Endothelial cell of umbilical vein (primary cell): ENCODE measurements at regions not wholly inside any gene's neighbourhood (a gene's known extent, or its start where the extent isn't known, plus 50 kb on each side); places are given as distances from the start of the nearest gene placed in this dataset.

Experiments
- BruUV-seq: library from RNA; stranded (reverse); fragments of 400-500 nt; replicated peaks from 2 replicates; lab custom pipeline; 2021; lab: Mats Ljungman, UMichigan
- CTCF ChIA-PET: fragments of 300-600, 350-600 bp; sonication (Branson Sonifier 250); formaldehyde crosslinking; loops from one replicate; lab custom pipeline; 2021; ENCODE audit warnings: antibody characterized with exemption, inconsistent platforms; lab: Charles Lee
- POLR2A ChIA-PET: fragments of 300-600, 350-600 bp; sonication (Branson Sonifier 250); formaldehyde crosslinking; loops from one replicate; lab custom pipeline; 2021; ENCODE audit warnings: antibody characterized with exemption, inconsistent platforms; lab: Charles Lee
- DNase-seq: peaks from one replicate; pipeline ENCODE4 v3.0.0-alpha.2; 2011; ENCODE audit warnings: low read depth, low spot score
- FAIRE-seq: peaks from 2 replicates; lab custom pipeline; 2011; peaks lifted over from hg19 to GRCh38; lab: Jason Lieb, UNC
- H2AFZ ChIP-seq: 2 replicates; pipeline ENCODE4 v1.6.0; 2012; ENCODE audit warnings: low read depth, low read length, control low read depth, inconsistent platforms
- H3K27ac ChIP-seq: 2 replicates; pipeline ENCODE4 v1.5.1; 2011; ENCODE audit warnings: low read depth, mild to moderate bottlenecking, control low read depth, low read length, moderate library complexity; ENCODE audit not compliant: insufficient read depth
- H3K27me3 ChIP-seq, 2 experiments: 2 replicates each; pipeline versions ENCODE4 v1.6.0 to v1.6.1; 2011; ENCODE audit warnings: low read length in 2 of 2, mixed read lengths in 1 of 2; ENCODE audit not compliant: control insufficient read depth in 2 of 2, insufficient read depth in 2 of 2
- H3K36me3 ChIP-seq, 2 experiments: 2 replicates in 1 of 2; 3 replicates in 1 of 2; pipeline ENCODE4 v1.5.1; 2011; ENCODE audit warnings: low read length in 2 of 2, mild to moderate bottlenecking in 1 of 2, moderate library complexity in 1 of 2; ENCODE audit not compliant: control insufficient read depth in 2 of 2, insufficient read depth in 2 of 2; ENCODE audit errors: extremely low read depth in 1 of 2
- H3K4me1 ChIP-seq: 3 replicates; pipeline ENCODE4 v1.5.1; 2011; ENCODE audit warnings: mild to moderate bottlenecking, low read length; ENCODE audit not compliant: control insufficient read depth, insufficient read depth; ENCODE audit errors: extremely low read depth
- H3K4me2 ChIP-seq: 2 replicates; pipeline ENCODE4 v1.6.1; 2011; ENCODE audit warnings: low read length, control low read depth, mixed read lengths; ENCODE audit not compliant: insufficient read depth
- H3K4me3 ChIP-seq, 3 experiments: fragments of 200-600 bp in 1 of 3; sonication (generic), shearing (Covaris generic) in 1 of 3; replicated peaks in 1 of 3; 2 replicates each; pipeline ENCODE4 v1.5.1; 2011 to 2016; ENCODE audit warnings: control low read depth in 3 of 3, low read length in 3 of 3, mild to moderate bottlenecking in 2 of 3, inconsistent platforms in 1 of 3, low read depth in 1 of 3, moderate library complexity in 1 of 3; ENCODE audit not compliant: insufficient read depth in 1 of 3
- H3K79me2 ChIP-seq: 2 replicates; pipeline ENCODE4 v1.6.0; 2012; ENCODE audit warnings: low read length, inconsistent platforms; ENCODE audit not compliant: control insufficient read depth, insufficient read depth
- H3K9ac ChIP-seq: replicated peaks from 2 replicates; pipeline ENCODE3; 2011; ENCODE audit warnings: low read length, control low read depth; ENCODE audit not compliant: insufficient read depth; ENCODE audit errors: extremely low read depth
- H3K9me1 ChIP-seq: replicated peaks from 3 replicates; pipeline ENCODE4 v1.6.0; 2011; ENCODE audit warnings: mild to moderate bottlenecking, low read length; ENCODE audit not compliant: control insufficient read depth, insufficient read depth; ENCODE audit errors: extremely low read depth
- H3K9me3 ChIP-seq: replicated peaks from 2 replicates; pipeline ENCODE4 v1.5.1; 2012; ENCODE audit warnings: low read length, inconsistent platforms; ENCODE audit not compliant: control insufficient read depth, insufficient read depth
- H4K20me1 ChIP-seq: replicated peaks from 2 replicates; pipeline ENCODE3; 2011; ENCODE audit warnings: mild to moderate bottlenecking, low read length; ENCODE audit not compliant: control insufficient read depth, insufficient read depth; ENCODE audit errors: extremely low read depth
- EZH2 ChIP-seq: IDR thresholded peaks from 2 replicates; pipeline ENCODE4 v1.6.1; 2012; ENCODE audit warnings: borderline replicate concordance, low read depth, mild to moderate bottlenecking, moderate library complexity, low read length, inconsistent platforms; ENCODE audit not compliant: severe bottlenecking
- FOS ChIP-seq: IDR thresholded peaks from 2 replicates; pipeline ENCODE4 v1.6.1; 2011; ENCODE audit warnings: mild to moderate bottlenecking, low read length, moderate library complexity, borderline replicate concordance; ENCODE audit not compliant: insufficient read depth
- GATA2 ChIP-seq: IDR thresholded peaks from 2 replicates; pipeline ENCODE4 v1.7.0; 2011; ENCODE audit warnings: low read depth, mild to moderate bottlenecking, moderate library complexity, mixed read lengths, low read length; ENCODE audit not compliant: insufficient read length, insufficient read depth
- JUN ChIP-seq: IDR thresholded peaks from 2 replicates; pipeline ENCODE4 v1.6.1; 2011; ENCODE audit warnings: borderline replicate concordance, low read depth; ENCODE audit not compliant: insufficient read length, insufficient read depth
- MYC ChIP-seq: IDR thresholded peaks from one replicate; pipeline ENCODE4 v1.6.1; 2011; ENCODE audit warnings: mild to moderate bottlenecking, low read depth, low read length
- POLR2AphosphoS5 ChIP-seq: IDR thresholded peaks from 2 replicates; pipeline ENCODE4 v1.6.1; 2012; ENCODE audit warnings: low read depth, mild to moderate bottlenecking, control low read depth, low read length, moderate library complexity; ENCODE audit not compliant: insufficient read depth
- dilution Hi-C: fragments of 300-500 bp; cut with MboI; formaldehyde crosslinking; loops from one replicate; pipeline ENCODE4 v1.15.0; 2019; ENCODE audit warnings: low sequenced_read_pairs; ENCODE audit not compliant: extremely low pct_ligation_motif_present
- intact Hi-C: fragments of 100-400 bp; cut with micrococcal nuclease; formaldehyde crosslinking; loops from one replicate; pipeline ENCODE4 v1.10.0; 2022
- TF ChIP-seq, protein P1 (sequence below): IDR thresholded peaks from 2 replicates; pipeline ENCODE4 v1.6.1; 2011; ENCODE audit not compliant: insufficient read depth, insufficient read length
- TF ChIP-seq, protein P2 (sequence below), 2 donors: IDR thresholded peaks; 1 replicate in 1 of 2; 2 replicates in 1 of 2; pipeline ENCODE4 v1.5.1; 2011; ENCODE audit warnings: low read length in 2 of 2, mild to moderate bottlenecking in 2 of 2, moderate library complexity in 2 of 2, control low read depth in 1 of 2, inconsistent platforms in 1 of 2, low read depth in 1 of 2; ENCODE audit not compliant: insufficient read depth in 1 of 2; ENCODE audit errors: extremely low read depth in 1 of 2

DNA sequence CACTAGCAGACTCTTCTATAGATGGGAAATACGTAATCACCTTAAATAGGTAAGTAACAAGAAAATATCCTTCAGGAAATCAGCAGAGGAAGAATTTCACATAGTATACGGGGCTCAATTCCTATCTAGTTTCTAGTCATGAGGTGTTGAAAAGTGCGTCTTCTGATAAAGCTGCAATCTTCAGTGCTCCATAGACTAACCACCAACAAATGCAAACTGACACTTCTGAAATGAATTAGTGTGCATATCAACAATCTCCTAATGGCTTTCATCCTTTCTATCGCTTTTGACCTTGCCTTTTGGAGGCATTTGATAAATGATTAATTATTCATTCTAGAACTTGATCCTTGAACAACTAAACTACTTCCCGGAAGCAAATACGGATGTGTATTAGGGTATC is 2306.6 kb upstream of the AGA start:
- Histone ChIP-seq H3K36me3 (no peaks in the 10 kb centered on the region), H3K4me1 (no peaks in the 10 kb centered on the region), H3K27ac (no peak overlapping the region), H3K79me2 (no peaks in the 10 kb centered on the region), H3K9ac (no peak overlapping the region), H2AFZ (no peak overlapping the region), H3K9me1 (no peaks in the 10 kb centered on the region), H3K9me3 (peaks cover 2% of the 10 kb centered on the region), H3K27me3 (no peaks in the 10 kb centered on the region), H3K4me3 (no peak overlapping the region), H4K20me1 (no peaks in the 10 kb centered on the region), H3K4me2 (no peak overlapping the region)
- ChIA-PET CTCF (no interaction called here), POLR2A (no interaction called here)
- FAIRE-seq (no peak), DNase-seq (no peak)
- intact Hi-C loops: no loop called here
- TF ChIP-seq MYC: no peak
- TF ChIP-seq, protein P1, sequence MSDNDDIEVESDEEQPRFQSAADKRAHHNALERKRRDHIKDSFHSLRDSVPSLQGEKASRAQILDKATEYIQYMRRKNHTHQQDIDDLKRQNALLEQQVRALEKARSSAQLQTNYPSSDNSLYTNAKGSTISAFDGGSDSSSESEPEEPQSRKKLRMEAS: no peak
- no peak for TF ChIP-seq POLR2AphosphoS5
- TF ChIP-seq, protein P2, sequence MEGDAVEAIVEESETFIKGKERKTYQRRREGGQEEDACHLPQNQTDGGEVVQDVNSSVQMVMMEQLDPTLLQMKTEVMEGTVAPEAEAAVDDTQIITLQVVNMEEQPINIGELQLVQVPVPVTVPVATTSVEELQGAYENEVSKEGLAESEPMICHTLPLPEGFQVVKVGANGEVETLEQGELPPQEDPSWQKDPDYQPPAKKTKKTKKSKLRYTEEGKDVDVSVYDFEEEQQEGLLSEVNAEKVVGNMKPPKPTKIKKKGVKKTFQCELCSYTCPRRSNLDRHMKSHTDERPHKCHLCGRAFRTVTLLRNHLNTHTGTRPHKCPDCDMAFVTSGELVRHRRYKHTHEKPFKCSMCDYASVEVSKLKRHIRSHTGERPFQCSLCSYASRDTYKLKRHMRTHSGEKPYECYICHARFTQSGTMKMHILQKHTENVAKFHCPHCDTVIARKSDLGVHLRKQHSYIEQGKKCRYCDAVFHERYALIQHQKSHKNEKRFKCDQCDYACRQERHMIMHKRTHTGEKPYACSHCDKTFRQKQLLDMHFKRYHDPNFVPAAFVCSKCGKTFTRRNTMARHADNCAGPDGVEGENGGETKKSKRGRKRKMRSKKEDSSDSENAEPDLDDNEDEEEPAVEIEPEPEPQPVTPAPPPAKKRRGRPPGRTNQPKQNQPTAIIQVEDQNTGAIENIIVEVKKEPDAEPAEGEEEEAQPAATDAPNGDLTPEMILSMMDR (IDR thresholded peaks at IDR 0.05; ENCODE audit: extremely low read depth in 1 of 2, insufficient read depth in 1 of 2, low read depth in 1 of 2, low read length in 2 of 2): no peak
- TF ChIP-seq JUN: no peak
- TF ChIP-seq GATA2: no peak
- TF ChIP-seq FOS: no peak
- TF ChIP-seq EZH2: no peak
- dilution Hi-C loops: no loop called here
- no TSS peak for BruUV-seq
